Mucosa of descending colon (tissue), 3 donors: ENCODE measurements at regions not wholly inside any gene's neighbourhood (a gene's known extent, or its start where the extent isn't known, plus 50 kb on each side); places are given as distances from the start of the nearest gene placed in this dataset.

Experiments
- ATAC-seq: fragments of 200-7000 bp; cut with Tn5 transposase; one replicate; pipeline ENCODE4 v1.9.1; 2020; ENCODE audit warnings: mild to moderate bottlenecking, moderate library complexity
- DNase-seq, 3 donors: peaks; one replicate each; pipeline ENCODE4 v3.0.0-alpha.2; 2020
- H3K36me3 ChIP-seq: fragments of 200-600 bp; one replicate; pipeline ENCODE4 v1.8.0; 2021; ENCODE audit warnings: low read depth, mild to moderate bottlenecking
- H3K4me1 ChIP-seq: fragments of 200-600 bp; one replicate; pipeline ENCODE4 v1.8.0; 2021; ENCODE audit warnings: low read depth, mild to moderate bottlenecking
- H3K4me3 ChIP-seq: fragments of 200-600 bp; one replicate; pipeline ENCODE4 v1.8.0; 2021; ENCODE audit warnings: mild to moderate bottlenecking
- H3K9me3 ChIP-seq: fragments of 200-600 bp; one replicate; pipeline ENCODE4 v1.8.0; 2021; ENCODE audit warnings: mild to moderate bottlenecking
- intact Hi-C, 2 donors: fragments of 100-400 bp; cut with DNase I in 1 of 2; cut with micrococcal nuclease in 1 of 2; formaldehyde crosslinking; loops; one replicate each; pipeline versions ENCODE4 v1.11.0 to v1.11.1; 2022; cut with DNase I, micrococcal nuclease
- TF ChIP-seq, protein P1 (sequence below): fragments of 200-600 bp; IDR thresholded peaks from one replicate; pipeline ENCODE4 v1.8.0; 2022; ENCODE audit warnings: antibody characterized with exemption, mild to moderate bottlenecking
- donor health status: DM: no; HTN: no; CAD: no; lungs with moderate emphysema.
- donor health status: DM: no; HTN: no; CAD: no.
- donor health status: DM: no; HTN: yes; CAD: no.

DNA sequence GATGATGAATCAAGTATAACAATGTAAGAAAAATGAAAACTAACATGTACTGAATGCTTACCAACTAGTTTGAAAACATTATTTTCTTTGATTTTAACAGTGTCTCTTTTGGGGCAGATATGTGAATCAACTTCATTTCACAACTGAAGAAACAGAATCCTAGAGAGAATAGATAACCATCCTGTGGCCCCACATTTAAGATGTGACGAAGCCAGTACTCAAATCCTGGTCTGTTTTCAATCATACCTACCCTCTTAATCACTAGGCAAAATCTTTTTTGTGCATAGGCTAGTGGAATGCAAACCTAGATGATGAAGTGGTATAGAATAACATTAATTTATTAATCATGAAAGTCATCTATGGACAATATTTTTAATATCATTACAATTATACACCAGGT, 371.6 kb upstream of the EPHA7 start:
- intact Hi-C loops = no loop called here
- Histone ChIP-seq H3K4me3 (no peak overlapping the region), H3K9me3 (no peaks in the 10 kb centered on the region), H3K4me1 (no peaks in the 10 kb centered on the region), H3K36me3 (no peaks in the 10 kb centered on the region)
- TF ChIP-seq, protein P1, sequence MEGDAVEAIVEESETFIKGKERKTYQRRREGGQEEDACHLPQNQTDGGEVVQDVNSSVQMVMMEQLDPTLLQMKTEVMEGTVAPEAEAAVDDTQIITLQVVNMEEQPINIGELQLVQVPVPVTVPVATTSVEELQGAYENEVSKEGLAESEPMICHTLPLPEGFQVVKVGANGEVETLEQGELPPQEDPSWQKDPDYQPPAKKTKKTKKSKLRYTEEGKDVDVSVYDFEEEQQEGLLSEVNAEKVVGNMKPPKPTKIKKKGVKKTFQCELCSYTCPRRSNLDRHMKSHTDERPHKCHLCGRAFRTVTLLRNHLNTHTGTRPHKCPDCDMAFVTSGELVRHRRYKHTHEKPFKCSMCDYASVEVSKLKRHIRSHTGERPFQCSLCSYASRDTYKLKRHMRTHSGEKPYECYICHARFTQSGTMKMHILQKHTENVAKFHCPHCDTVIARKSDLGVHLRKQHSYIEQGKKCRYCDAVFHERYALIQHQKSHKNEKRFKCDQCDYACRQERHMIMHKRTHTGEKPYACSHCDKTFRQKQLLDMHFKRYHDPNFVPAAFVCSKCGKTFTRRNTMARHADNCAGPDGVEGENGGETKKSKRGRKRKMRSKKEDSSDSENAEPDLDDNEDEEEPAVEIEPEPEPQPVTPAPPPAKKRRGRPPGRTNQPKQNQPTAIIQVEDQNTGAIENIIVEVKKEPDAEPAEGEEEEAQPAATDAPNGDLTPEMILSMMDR = no peak
- no peak for DNase-seq
- ATAC-seq = no peak

DNA sequence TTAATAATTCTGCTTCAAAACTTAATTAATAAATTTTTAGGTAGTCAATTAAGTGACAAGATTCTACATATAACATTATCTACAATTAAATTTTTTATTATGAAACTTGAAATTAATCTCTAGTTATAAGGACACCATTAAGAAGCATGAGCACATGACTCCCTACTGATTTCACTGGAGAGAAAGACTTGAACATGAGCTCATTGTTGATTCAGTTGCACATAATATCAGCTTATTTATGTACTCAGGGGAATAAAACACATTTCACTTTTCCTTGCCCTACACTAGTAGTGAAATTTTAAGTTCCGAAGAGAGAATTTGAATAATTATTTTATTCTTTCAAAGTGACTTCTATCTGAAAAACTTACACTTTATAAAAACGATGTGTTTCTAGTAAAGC, 370.2 kb upstream of the EPHA7 start:
- Histone ChIP-seq H3K4me1 (no peaks in the 10 kb centered on the region), H3K36me3 (no peaks in the 10 kb centered on the region), H3K4me3 (no peak overlapping the region), H3K9me3 (no peaks in the 10 kb centered on the region)
- TF ChIP-seq, protein P1 = no peak
- ATAC-seq (no peak), DNase-seq (no peak)
- intact Hi-C loops = no loop called here

DNA sequence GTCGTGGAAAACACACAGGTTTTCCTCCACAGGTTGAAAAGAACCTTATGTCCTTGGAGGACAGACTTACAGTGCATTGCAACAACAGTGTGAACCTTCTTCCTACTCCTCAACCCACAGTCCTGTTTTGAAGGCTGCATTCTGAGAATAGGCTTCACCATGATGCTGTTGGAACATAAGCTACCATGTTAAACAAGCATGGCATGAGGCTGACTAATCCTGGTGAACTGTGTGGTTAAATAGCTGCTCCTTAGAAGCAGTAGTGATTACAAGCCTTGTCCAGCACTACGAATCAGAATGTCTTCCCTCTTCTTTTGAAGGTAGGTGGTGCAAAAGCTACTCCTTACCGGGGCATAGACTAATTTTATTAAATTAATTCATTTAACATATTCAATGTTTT, 368.5 kb upstream of the EPHA7 start:
- TF ChIP-seq, protein P1 = no peak
- Histone ChIP-seq H3K36me3 (no peaks in the 10 kb centered on the region), H3K4me1 (no peaks in the 10 kb centered on the region), H3K4me3 (no peak overlapping the region), H3K9me3 (no peaks in the 10 kb centered on the region)
- no peak for ATAC-seq
- no peak for DNase-seq
- intact Hi-C loops = no loop called here

DNA sequence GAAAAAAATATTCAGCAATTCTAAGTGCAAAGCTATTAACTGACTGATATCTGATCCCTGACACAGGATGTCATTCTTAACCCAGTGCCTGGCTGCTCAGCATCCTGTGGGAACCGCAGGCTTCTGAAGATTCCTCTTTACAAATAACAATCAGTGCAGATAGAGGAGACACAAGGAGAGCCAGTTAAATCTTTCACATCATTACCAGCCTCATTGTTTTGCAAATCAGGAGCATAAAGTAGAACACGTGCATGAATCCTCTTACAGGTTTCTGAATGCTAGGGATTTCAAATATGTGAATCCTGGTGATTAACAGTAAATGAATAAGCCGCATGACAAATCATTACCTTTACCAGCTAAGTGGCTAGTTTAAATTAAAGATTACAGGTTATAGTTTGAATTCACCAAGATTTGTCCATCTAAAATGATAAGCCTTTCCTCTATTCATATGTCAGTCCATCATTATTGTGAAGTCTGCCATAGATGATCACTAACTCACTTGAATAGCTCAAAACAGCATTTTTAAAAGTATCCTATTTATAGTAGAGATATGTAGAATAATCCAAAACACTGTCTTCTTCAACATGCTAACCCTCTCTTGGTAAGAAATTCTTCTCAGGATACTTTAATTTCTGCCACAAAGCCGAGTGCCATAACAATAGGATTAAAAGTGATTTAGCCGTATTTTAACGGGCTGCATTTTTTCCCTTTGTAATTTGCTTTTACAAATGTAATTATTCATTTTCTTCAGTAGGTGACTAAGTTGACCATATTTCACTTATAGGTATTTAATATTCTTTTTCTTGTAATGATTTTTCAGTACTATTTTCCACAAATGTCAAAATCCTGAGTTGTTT, 367.3 kb upstream of the EPHA7 start:
- no peaks in the 10 kb centered on the region for H3K9me3 ChIP-seq
- TF ChIP-seq, protein P1 = no peak
- intact Hi-C loops = no loop called here
- ATAC-seq (no peak), DNase-seq (no peak)
- H3K4me1 ChIP-seq = no peaks in the 10 kb centered on the region
- H3K36me3 ChIP-seq = no peaks in the 10 kb centered on the region
- H3K4me3 ChIP-seq = no peak overlapping the region

DNA sequence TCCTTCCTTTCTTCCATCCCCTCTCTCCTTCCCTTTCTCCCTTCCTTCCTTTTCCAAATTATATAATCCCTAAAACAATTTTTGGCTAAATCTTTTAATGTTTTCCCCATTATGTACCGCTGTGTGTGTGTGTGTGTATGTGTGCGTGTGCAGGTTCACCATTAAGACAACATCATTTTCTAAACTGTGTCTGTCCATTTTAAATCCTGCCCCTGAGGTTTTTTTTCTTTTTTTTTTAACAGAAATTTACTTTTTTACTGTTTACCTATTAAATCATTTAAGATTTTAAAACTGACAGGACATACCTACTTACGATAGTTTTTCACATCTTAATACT, 366.3 kb upstream of the EPHA7 start:
- Histone ChIP-seq H3K4me3 (no peak overlapping the region), H3K9me3 (no peaks in the 10 kb centered on the region), H3K4me1 (no peaks in the 10 kb centered on the region), H3K36me3 (no peaks in the 10 kb centered on the region)
- ATAC-seq (no peak), DNase-seq (no peak)
- intact Hi-C loops = no loop called here
- TF ChIP-seq, protein P1 = no peak
